ENCODE measurements at regions not wholly inside any gene's neighbourhood (a gene's known extent, or its start where the extent isn't known, plus 50 kb on each side); places are given as distances from the start of the nearest gene placed in this dataset.

- H3K4me3 Mint-ChIP-seq = no peak overlapping the region
- no peak overlapping the region for H3K27ac Mint-ChIP-seq
- no peaks in the 10 kb centered on the region for H3K4me1 Mint-ChIP-seq
- ChIA-PET CTCF (no interaction called here), POLR2A (no interaction called here)
- no peaks in the 10 kb centered on the region for H3K36me3 Mint-ChIP-seq (ENCODE audit: low read depth)
- no peak for DNase-seq
- peaks cover 2% of the 10 kb centered on the region for H3K27me3 Mint-ChIP-seq
- no peaks in the 10 kb centered on the region for H3K9me3 Mint-ChIP-seq
Measured at GRCh38 chr11:31895926-31896325, 84.8 kb upstream of the PAX6 start.

GRCh38 chr11:31887180-31887579 is 76.1 kb upstream of the PAX6 start:
- Mint-ChIP-seq H3K9me3 (no peaks in the 10 kb centered on the region), H3K36me3 (ENCODE audit: low read depth) (no peaks in the 10 kb centered on the region), H3K4me1 (no peaks in the 10 kb centered on the region), H3K27me3 (peaks cover 2% of the 10 kb centered on the region), H3K4me3 (no peak overlapping the region), H3K27ac (no peak overlapping the region)
- POLR2A ChIA-PET = no interaction called here
- no peak for DNase-seq
- CTCF ChIA-PET = interaction anchor here (1.0 kb wide), 1 partner anchor 71 kb away, joined by 3 read pairs; no protein-coding TSS in a partner anchor

DNA sequence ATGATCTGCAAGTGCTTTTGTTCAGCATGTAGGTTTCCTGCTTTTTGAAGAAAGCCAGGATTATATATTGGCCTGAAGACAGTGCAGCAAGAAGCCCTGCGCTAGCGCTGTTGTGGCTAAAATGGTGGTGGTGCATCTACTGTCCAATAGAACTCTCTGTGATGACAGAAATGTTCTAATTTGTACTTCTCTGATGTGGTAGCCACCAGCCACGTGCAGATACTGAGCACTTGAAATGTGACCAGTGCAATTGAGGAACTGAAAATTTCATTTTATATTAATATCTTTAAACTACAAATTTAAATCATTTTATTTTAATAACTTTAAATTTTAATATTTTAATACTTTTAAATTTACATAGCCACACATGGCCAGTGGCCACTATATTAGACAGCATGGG is 73.0 kb upstream of the PAX6 start:
- H3K9me3 Mint-ChIP-seq = no peaks in the 10 kb centered on the region
- POLR2A ChIA-PET = no interaction called here
- no peaks in the 10 kb centered on the region for H3K4me1 Mint-ChIP-seq
- H3K4me3 Mint-ChIP-seq = no peak overlapping the region
- no peaks in the 10 kb centered on the region for H3K36me3 Mint-ChIP-seq (ENCODE audit: low read depth)
- CTCF ChIA-PET = no interaction called here
- H3K27ac Mint-ChIP-seq = no peak overlapping the region
- peaks cover 7% of the 10 kb centered on the region for H3K27me3 Mint-ChIP-seq
- no peak for DNase-seq

GRCh38 chr11:31883435-31883834 is 72.3 kb upstream of the PAX6 start:
- Mint-ChIP-seq H3K4me3 (no peak overlapping the region), H3K4me1 (no peaks in the 10 kb centered on the region), H3K27me3 (peaks cover 5% of the 10 kb centered on the region), H3K9me3 (no peaks in the 10 kb centered on the region), H3K36me3 (ENCODE audit: low read depth) (no peaks in the 10 kb centered on the region), H3K27ac (no peak overlapping the region)
- DNase-seq = no peak
- ChIA-PET CTCF (no interaction called here), POLR2A (no interaction called here)

- POLR2A ChIA-PET = no interaction called here
- H3K36me3 Mint-ChIP-seq (ENCODE audit: low read depth) = no peaks in the 10 kb centered on the region
Measured at GRCh38 chr11:31882951-31883392, 71.8 kb upstream of the PAX6 start.

GRCh38 chr11:31881825-31882224 is 70.7 kb upstream of the PAX6 start:
- Mint-ChIP-seq H3K36me3 (ENCODE audit: low read depth) (no peaks in the 10 kb centered on the region), H3K4me3 (no peak overlapping the region), H3K27ac (no peak overlapping the region), H3K9me3 (no peaks in the 10 kb centered on the region), H3K27me3 (peaks cover 5% of the 10 kb centered on the region), H3K4me1 (no peaks in the 10 kb centered on the region)
- no peak for DNase-seq
- ChIA-PET POLR2A (no interaction called here), CTCF (no interaction called here)

More at GRCh38 chr11:31882951-31883392, 71.8 kb upstream of the PAX6 start:
- Mint-ChIP-seq H3K27me3 (peaks cover 5% of the 10 kb centered on the region), H3K4me1 (no peaks in the 10 kb centered on the region), H3K9me3 (no peaks in the 10 kb centered on the region), H3K27ac (no peak overlapping the region), H3K4me3 (no peak overlapping the region)
- DNase-seq = no peak
- CTCF ChIA-PET = no interaction called here

GRCh38 chr11:31879681-31880080 is 68.6 kb upstream of the PAX6 start:
- no peak overlapping the region for H3K4me3 Mint-ChIP-seq
- no peak overlapping the region for H3K27ac Mint-ChIP-seq
- ChIA-PET CTCF (no interaction called here), POLR2A (no interaction called here)
- no peak for DNase-seq
- H3K36me3 Mint-ChIP-seq (ENCODE audit: low read depth) = no peaks in the 10 kb centered on the region
- no peaks in the 10 kb centered on the region for H3K9me3 Mint-ChIP-seq
- no peaks in the 10 kb centered on the region for H3K4me1 Mint-ChIP-seq
- H3K27me3 Mint-ChIP-seq = peaks cover 13% of the 10 kb centered on the region

- DNase-seq = no peak
- no peak overlapping the region for H3K27ac Mint-ChIP-seq
- no peaks in the 10 kb centered on the region for H3K4me1 Mint-ChIP-seq
- ChIA-PET POLR2A (no interaction called here), CTCF (interaction anchor here (1.2 kb wide), 1 partner anchor 80 kb away, joined by 3 read pairs; no protein-coding TSS in a partner anchor)
- no peaks in the 10 kb centered on the region for H3K36me3 Mint-ChIP-seq (ENCODE audit: low read depth)
- H3K4me3 Mint-ChIP-seq = no peak overlapping the region
- peaks cover 17% of the 10 kb centered on the region for H3K27me3 Mint-ChIP-seq
- no peaks in the 10 kb centered on the region for H3K9me3 Mint-ChIP-seq
Measured at GRCh38 chr11:31877863-31878262, 66.7 kb upstream of the PAX6 start.

DNA sequence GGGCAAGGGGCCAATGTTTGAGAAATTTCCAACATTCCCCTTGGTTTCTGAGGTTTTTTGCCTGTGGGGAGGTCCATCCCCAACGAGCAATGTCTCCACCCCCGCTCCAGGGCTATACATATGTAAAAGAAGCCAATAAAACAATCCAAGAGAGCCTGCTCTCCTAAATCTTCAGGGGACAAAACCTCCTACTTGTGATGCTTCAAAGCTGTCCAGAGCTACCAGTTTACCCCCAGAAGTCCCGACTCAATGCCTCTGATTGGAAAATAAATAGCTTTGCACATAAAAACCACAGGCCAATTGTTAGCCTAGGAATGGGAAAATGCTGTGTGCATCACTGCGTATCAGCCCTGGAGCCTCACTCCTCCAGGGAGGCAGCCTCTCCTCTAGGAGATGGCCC is 66.0 kb upstream of the PAX6 start:
- H3K4me1 Mint-ChIP-seq = no peaks in the 10 kb centered on the region
- no peak overlapping the region for H3K27ac Mint-ChIP-seq
- peaks cover 21% of the 10 kb centered on the region for H3K27me3 Mint-ChIP-seq
- H3K4me3 Mint-ChIP-seq = no peak overlapping the region
- H3K9me3 Mint-ChIP-seq = no peaks in the 10 kb centered on the region
- CTCF ChIA-PET = interaction anchor here (1.2 kb wide), 1 partner anchor 81 kb away, joined by 3 read pairs; no protein-coding TSS in a partner anchor
- DNase-seq = no peak
- H3K36me3 Mint-ChIP-seq (ENCODE audit: low read depth) = no peaks in the 10 kb centered on the region
- POLR2A ChIA-PET = no interaction called here

- no peak overlapping the region for H3K4me3 Mint-ChIP-seq
- no peak for DNase-seq
- POLR2A ChIA-PET = no interaction called here
Measured at GRCh38 chr11:31875866-31876560, 64.9 kb upstream of the PAX6 start.

GRCh38 chr11:31874631-31875191 is 63.6 kb upstream of the PAX6 start:
- CTCF ChIA-PET = no interaction called here
- Mint-ChIP-seq H3K4me3 (no peak overlapping the region), H3K36me3 (ENCODE audit: low read depth) (no peaks in the 10 kb centered on the region), H3K27me3 (peaks cover 18% of the 10 kb centered on the region), H3K4me1 (no peaks in the 10 kb centered on the region), H3K27ac (no peak overlapping the region), H3K9me3 (no peaks in the 10 kb centered on the region)
- DNase-seq = no peak
- POLR2A ChIA-PET = no interaction called here

More at GRCh38 chr11:31875866-31876560, 64.9 kb upstream of the PAX6 start:
- no peaks in the 10 kb centered on the region for H3K4me1 Mint-ChIP-seq
- H3K27ac Mint-ChIP-seq = no peak overlapping the region
- H3K27me3 Mint-ChIP-seq = peaks cover 21% of the 10 kb centered on the region
- H3K9me3 Mint-ChIP-seq = no peaks in the 10 kb centered on the region
- CTCF ChIA-PET = no interaction called here
- H3K36me3 Mint-ChIP-seq (ENCODE audit: low read depth) = no peaks in the 10 kb centered on the region

GRCh38 chr11:31873124-31873523 is 62.0 kb upstream of the PAX6 start:
- ChIA-PET POLR2A (no interaction called here), CTCF (no interaction called here)
- peaks cover 18% of the 10 kb centered on the region for H3K27me3 Mint-ChIP-seq
- H3K36me3 Mint-ChIP-seq (ENCODE audit: low read depth) = no peaks in the 10 kb centered on the region
- no peak for DNase-seq
- H3K4me3 Mint-ChIP-seq = no peak overlapping the region
- H3K9me3 Mint-ChIP-seq = no peaks in the 10 kb centered on the region
- no peak overlapping the region for H3K27ac Mint-ChIP-seq
- no peaks in the 10 kb centered on the region for H3K4me1 Mint-ChIP-seq

DNA sequence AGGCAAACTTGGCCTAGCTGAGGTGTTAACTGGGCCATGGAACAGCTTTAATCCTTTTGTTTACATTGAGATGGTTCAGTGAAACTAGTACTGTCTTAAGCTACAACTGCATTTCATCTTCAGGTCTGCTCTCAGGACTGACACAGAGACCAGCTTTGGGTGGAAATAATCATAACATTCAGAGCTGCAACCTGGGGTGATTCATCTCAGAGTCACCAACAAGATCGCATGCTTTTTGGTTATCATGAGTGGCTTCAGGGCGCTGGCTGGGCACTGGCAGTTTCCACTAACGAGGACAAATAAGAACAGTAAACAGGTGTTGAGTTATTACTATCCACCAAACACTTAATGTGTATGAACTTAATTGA is 60.9 kb upstream of the PAX6 start:
- Mint-ChIP-seq H3K27ac (no peak overlapping the region), H3K4me1 (no peaks in the 10 kb centered on the region), H3K4me3 (no peak overlapping the region), H3K9me3 (no peaks in the 10 kb centered on the region), H3K36me3 (ENCODE audit: low read depth) (no peaks in the 10 kb centered on the region), H3K27me3 (peaks cover 18% of the 10 kb centered on the region)
- ChIA-PET CTCF (interaction anchor here (1.0 to 2.4 kb wide), 3 partner anchors 11 to 765 kb away, joined by 3 to 5 read pairs (median 3); no protein-coding TSS in a partner anchor), POLR2A (no interaction called here)
- DNase-seq = no peak

Data from activated CD4-positive, alpha-beta memory T cell treated with anti-CD3 and anti-CD28 coated beads, Interleukin-2, amount 10 ng/mL, durations not matched to agents 7 days and 5 days (primary cell).